BJ (cell line): ENCODE measurements at regions not wholly inside any gene's neighbourhood (a gene's known extent, or its start where the extent isn't known, plus 50 kb on each side); places are given as distances from the start of the nearest gene placed in this dataset.
"Not testable (repeated sequence)": the region's sequence is repeated elsewhere in the genome, so short reads cannot be mapped to it uniquely, and the experiment has no call there.

Experiments used
- CTCF ChIA-PET: fragments of 350-600 bp; formaldehyde crosslinking; extraction: SDS; loops from one replicate; lab custom pipeline; 2021; ENCODE audit warnings: antibody characterized with exemption, inconsistent platforms; lab: Yijun Ruan, JAX
- POLR2A ChIA-PET: fragments of 300-600 bp; sonication (Branson Sonifier 250); formaldehyde crosslinking; extraction: SDS; loops from one replicate; lab custom pipeline; 2021; ENCODE audit warnings: antibody characterized with exemption; lab: Charles Lee
- DNase-seq: peaks from one replicate; pipeline ENCODE4 v3.0.0-alpha.2; 2011; ENCODE audit warnings: low read depth
- H3K27me3 ChIP-seq: 2 replicates; pipeline ENCODE4 v1.6.0; 2011; ENCODE audit warnings: low read length; ENCODE audit not compliant: control insufficient read depth, insufficient read depth
- H3K36me3 ChIP-seq: 2 replicates; pipeline ENCODE4 v1.5.1; 2011; ENCODE audit warnings: low read length; ENCODE audit not compliant: control insufficient read depth, insufficient read depth
- H3K4me3 ChIP-seq: 2 replicates; pipeline ENCODE4 v1.5.1; 2011; ENCODE audit warnings: low read depth, mild to moderate bottlenecking, control low read depth, low read length
- CTCF ChIP-seq: IDR thresholded peaks from 2 replicates; pipeline ENCODE4 v1.5.1; 2011; ENCODE audit warnings: low read depth, mild to moderate bottlenecking, control low read depth, inconsistent platforms, low read length, moderate library complexity; ENCODE audit not compliant: insufficient read depth

GRCh38 chr5:117551236-117551635 lies 976.6 kb upstream of the SEMA6A start:
- H3K27me3 ChIP-seq = no peaks in the 10 kb centered on the region
- H3K36me3 ChIP-seq = no peaks in the 10 kb centered on the region
- DNase-seq = no peak
- H3K4me3 ChIP-seq = no peak overlapping the region
- POLR2A ChIA-PET = no interaction called here
- CTCF ChIA-PET = interaction anchor here (0.6 kb wide), 1 partner anchor 478 kb away, joined by 3 read pairs; no protein-coding TSS in a partner anchor
- TF ChIP-seq CTCF = no peak

GRCh38 chr5:117547192-117547591 lies 972.6 kb upstream of the SEMA6A start:
- ChIA-PET POLR2A (no interaction called here), CTCF (no interaction called here)
- Histone ChIP-seq H3K27me3 (no peaks in the 10 kb centered on the region), H3K36me3 (no peaks in the 10 kb centered on the region), H3K4me3 (no peak overlapping the region)
- no peak for TF ChIP-seq CTCF
- DNase-seq = no peak

- Histone ChIP-seq H3K36me3 (no peaks in the 10 kb centered on the region), H3K27me3 (no peaks in the 10 kb centered on the region), H3K4me3 (no peak overlapping the region)
- no peak for DNase-seq
- ChIA-PET CTCF (no interaction called here), POLR2A (no interaction called here)
- TF ChIP-seq CTCF = no peak
These were observed 965.1 kb upstream of the SEMA6A start for GRCh38 chr5:117539692-117540091.

GRCh38 chr5:117533792-117534191 lies 959.2 kb upstream of the SEMA6A start:
- TF ChIP-seq CTCF = no peak
- H3K36me3 ChIP-seq = no peaks in the 10 kb centered on the region
- POLR2A ChIA-PET = no interaction called here
- H3K27me3 ChIP-seq = no peaks in the 10 kb centered on the region
- CTCF ChIA-PET = no interaction called here
- H3K4me3 ChIP-seq = no peak overlapping the region
- no peak for DNase-seq

- POLR2A ChIA-PET, DNase-seq, H3K36me3 ChIP-seq, CTCF ChIA-PET, H3K4me3 ChIP-seq, H3K27me3 ChIP-seq: not testable (repeated sequence)
These were observed 958.5 kb upstream of the SEMA6A start for GRCh38 chr5:117533051-117533670.

GRCh38 chr5:117519957-117520500 lies 945.4 kb upstream of the SEMA6A start:
- Histone ChIP-seq H3K4me3 (no peak overlapping the region), H3K27me3 (no peaks in the 10 kb centered on the region), H3K36me3 (no peaks in the 10 kb centered on the region)
- TF ChIP-seq CTCF = no peak
- CTCF ChIA-PET = no interaction called here
- POLR2A ChIA-PET = no interaction called here
- no peak for DNase-seq
